RPMI7951 (cell line): ENCODE measurements at regions not wholly inside any gene's neighbourhood (a gene's known extent, or its start where the extent isn't known, plus 50 kb on each side); places are given as distances from the start of the nearest gene placed in this dataset.

Experiments
- DNase-seq: peaks from one replicate; pipeline ENCODE4 v3.0.0-alpha.2; 2012; ENCODE audit warnings: low read depth

DNA sequence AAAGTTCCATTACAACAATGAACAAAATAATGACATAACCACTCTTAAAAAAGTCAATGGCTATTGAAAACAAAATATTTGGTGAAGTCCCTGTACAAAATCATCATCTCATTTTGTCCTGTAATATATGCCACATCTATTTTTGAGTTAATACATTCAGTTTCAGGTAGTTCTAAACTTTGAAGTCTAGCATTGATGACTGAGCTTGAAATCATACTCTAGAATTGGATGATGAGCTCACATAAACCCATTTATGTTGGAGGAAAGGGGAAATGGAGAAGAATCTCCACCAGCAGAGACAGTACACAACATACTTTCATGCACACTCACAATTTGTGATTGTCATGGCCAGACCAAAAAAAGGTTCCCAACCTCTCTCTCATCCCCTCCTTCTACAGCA is 371.1 kb upstream of the NR3C2 start:
- DNase-seq: no peak

DNA sequence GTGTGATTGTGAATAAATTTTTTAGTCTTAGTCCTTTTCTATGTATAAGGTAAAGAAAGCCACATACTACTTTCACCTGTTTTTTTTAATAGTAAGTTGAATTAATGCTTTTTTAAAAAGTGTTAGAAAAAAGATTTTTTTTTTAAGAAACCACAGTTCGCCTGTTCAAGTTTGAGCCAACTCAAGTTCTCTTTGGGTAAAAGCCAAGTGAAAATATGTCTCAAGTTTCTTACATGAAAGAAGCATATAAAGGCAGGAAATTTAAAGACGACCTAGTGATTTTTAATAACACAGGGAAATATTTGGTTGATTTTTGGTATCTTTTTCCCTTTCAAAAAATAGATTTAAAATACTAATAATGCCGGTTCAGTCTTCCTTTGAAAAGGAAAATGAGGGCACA is 369.9 kb upstream of the NR3C2 start:
- DNase-seq: no peak

DNA sequence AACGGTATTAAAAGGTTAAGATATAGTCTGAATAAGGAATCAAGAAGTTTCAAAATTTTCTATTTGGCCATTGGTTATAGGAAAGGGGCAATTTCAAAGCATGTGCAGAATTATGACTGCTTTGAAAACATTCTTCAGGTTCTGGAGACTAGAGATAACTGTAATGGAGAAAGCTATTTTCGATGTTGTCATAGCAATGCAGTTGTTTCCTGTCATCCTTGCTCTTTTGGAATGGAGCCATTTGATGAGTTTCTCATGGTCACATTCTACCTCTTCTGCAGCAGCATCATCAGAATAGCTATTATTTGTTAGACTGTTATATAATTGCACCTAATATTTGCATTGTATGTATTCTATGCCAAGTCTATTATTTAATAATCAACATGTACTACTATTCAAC is 368.2 kb upstream of the NR3C2 start:
- no peak for DNase-seq

DNA sequence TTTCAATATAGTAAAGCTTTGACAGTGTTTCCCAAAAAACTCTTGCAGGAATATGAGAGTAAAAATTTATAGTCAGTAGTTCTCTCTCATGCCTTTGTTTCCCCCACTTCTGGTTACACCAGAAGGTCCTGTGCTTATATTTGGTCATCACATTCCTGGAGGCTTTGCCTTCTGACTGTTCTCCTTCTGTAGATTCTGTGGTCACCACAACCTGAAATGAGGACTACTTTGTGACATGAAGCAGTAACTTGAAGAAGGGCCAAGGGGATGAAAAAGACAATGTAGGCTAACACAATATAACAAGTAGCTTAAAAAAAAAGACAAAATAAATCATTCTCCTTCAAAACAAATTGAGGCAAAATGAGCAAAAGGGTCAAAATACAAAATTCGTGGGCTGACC is 366.2 kb upstream of the NR3C2 start:
- no peak for DNase-seq

DNA sequence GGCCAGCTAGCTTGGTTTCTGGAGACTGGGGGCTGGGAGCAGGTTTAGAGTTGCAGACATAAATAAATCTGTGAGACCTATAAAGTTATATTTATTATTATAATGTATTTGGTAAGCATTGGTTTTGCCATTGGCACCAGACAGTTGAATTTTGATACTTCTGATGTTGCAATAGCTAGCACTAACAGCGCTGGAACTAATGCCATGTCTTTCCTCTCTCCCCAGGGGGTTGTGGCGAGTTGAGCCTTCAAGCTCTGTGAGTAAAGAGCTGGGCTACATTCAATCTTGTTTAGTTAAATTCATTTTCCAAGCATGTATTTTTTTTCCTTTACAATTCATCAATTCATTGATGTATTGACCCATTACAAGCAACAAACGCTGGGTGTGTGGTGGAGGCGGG is 358.7 kb upstream of the NR3C2 start:
- no peak for DNase-seq

DNA sequence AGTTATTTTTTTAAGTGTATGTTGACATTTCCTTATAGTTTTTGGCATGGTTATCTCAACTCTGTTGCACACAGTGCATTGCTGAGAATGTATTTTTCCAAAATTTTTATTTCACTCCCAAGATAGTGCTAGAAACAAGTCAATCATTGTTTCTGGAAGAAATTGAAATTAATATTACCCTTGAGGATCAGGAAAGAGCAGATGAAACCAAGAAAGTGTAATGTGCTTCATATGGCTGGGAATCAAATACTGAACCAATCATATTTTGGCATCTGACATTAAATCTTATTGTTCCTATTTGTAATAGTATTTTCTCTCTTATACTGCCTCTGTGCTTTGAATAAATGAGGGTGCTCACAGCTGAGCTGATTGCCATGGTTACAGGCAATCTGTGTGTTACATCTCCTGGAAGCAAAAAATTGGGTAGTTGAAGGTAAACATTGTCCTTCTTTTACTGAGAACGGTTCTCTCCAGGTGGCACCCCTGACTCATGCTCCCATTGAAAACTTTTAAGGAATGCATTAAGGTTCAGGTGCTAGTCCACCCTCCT is 358.2 kb upstream of the NR3C2 start:
- DNase-seq: no peak

DNA sequence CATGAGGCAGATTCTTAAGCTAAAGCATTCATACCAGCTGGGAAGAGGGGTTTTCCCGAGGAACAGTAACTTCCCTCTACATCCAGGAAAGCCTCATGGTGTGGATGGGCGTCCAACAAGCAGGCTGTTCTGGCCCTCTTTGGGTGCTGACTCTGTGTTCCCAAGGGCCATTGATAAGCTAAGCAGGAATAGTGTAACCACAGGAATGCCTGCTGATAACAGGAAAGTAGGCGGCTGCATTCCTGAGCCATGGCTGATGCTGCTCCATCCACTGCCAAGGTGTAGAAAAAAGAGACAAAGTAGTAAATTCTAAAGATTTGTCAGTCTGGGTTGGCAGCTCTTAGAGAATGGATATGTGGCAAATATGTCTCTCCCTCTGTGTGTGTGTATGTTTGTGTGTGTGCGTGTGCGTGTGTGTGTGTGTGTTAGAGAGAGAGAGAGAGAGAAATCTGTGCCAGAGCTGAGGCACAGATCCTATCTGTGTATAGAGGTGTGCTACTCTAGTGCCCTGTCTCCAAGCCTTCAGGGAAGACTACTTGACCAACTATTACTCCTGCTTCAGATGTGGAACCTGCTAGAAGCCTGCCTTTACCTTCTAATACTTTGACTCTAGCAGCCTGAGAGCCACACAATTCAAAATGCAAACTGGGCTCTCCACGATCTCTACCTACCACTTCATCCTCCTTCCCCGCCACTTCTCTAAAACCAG is 353.1 kb upstream of the NR3C2 start:
- DNase-seq: no peak

DNA sequence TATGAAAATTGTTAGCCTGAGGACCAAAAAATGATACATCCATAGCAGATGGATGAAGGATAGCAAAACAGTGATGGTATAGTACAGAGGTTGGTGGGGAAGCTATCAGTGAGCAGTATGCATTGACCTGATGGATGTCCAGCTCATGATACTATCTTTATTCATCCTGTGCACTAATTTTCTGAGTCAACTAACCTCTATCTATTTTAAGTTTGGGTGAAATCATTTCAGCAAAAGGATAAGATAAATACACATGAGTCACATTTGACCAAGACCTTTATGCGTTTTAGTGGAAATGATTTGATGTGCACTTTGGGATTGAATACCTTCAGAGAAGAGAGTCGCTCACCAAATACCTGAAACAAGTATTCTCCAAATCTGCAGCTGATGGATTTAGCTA is 351.0 kb upstream of the NR3C2 start:
- no peak for DNase-seq

DNA sequence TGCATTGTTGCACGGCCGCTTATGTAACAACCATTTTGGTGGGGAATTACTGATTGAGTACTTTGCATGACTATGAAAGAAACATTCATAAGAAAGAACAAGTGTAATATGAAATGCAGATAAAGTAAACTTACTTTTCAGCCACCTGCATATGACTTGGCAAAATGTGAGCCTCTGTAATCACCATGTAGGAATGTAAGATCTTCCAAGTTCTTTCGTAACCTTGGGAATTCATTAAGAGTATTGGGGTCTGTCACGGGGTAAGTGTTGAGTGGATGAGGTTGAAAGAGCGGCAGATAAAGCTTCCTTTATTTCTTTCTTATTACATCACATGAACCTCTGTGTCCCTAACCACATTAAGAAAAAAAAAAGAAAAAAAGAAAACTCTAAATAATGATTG is 348.5 kb upstream of the NR3C2 start:
- no peak for DNase-seq

DNA sequence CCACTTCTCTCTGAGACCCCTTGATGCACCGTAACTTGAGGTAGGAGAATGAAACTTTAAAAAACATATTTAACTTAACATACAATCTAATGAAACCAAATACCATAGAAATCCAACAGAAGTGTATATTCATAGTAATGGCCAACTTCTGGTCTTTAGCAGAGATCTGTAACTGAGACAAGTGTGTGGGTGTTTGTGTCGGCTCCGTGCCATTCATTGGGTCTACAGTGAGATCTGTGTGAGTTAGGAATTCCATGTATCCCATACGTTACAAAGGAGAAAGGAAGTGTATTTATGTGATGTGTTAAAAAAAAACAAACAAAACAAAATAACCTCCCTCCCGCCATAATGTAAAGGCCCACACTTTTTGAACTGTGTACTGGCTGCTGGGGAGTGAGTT is 348.0 kb upstream of the NR3C2 start:
- no peak for DNase-seq

DNA sequence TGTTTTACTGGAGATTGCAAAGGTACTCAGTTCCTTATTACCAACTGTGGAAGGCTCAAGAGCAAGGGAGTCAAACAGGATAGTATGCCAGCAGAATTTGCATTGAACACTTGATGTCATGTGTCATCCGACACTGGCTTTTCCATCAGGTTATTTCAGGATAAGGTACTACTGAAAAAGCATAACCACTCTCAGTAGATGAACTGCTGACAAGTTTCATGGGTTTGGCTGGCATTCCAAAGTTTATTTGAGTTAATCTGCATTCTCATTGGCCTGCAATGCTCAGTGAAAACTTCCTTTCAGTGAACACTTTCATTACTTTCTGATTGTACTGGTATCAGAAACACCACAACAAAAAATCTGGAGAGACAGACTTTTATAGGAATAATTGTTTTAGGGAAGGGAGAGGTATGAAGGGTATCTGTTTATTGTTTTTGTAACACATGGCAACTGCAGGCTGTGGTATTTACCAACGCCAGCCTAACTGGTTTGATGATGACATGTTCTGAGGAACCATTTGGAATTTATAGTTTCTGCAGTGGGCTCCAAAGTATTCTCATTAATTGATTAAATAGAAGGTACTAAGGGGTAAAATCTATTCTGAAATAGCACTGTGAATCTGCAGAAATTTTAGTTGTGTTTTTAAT is 345.7 kb upstream of the NR3C2 start:
- no peak for DNase-seq

DNA sequence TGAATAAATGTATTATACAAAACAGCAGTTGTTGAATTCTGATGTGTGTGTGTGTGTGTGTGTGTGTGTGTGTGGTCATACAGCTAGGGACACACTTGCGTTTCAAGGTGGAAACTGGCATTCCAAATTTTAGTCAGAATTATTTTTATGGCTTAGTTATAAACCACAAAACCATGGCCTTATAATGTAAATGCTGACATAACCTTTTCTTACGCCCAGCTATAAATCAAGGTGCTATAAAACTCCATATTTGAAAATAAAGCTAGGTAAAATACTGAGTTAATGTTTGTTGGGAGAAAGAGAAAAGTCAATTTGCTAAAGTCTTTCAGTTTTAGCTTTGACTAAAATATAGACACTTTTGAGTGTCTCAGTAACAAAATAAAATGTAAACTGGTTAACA is 345.1 kb upstream of the NR3C2 start:
- DNase-seq: no peak

DNA sequence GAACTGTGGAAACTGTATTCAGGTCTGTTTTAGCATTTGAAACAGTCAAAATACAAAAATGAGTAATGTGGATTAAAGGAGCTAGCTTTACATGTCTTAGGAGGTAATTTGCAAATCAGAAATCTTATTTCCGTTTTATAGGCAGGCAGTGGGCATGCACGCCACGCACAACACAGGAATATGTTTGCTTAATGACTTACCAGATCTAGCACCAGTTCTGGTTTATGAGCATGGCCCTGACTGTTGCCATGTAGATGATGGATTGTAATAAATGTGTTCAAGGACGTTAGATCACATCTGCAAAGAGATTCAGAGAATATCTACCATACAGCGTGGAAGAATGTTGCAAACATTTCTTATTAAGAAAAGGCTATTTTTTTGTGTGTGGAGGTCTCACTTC is 344.5 kb upstream of the NR3C2 start:
- no peak for DNase-seq

DNA sequence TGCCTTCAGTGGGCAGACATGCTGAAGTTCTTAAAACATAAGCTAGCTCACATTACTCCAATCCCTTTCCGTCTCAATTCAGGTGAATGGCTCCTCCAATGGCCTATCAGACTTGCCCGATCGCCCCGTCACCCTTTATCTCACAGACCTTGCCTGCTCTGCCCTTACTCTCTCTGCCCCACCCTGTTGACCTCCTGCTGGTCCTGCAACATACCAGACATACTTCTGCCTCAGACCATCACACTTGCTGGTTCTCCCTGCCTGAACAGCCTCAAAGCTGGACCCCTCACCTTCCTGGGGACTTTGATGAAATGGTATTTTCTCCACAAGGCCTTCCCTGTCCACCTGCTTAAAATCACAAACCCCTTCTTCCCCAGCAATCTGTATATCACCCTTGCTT is 340.1 kb upstream of the NR3C2 start:
- DNase-seq: no peak

DNA sequence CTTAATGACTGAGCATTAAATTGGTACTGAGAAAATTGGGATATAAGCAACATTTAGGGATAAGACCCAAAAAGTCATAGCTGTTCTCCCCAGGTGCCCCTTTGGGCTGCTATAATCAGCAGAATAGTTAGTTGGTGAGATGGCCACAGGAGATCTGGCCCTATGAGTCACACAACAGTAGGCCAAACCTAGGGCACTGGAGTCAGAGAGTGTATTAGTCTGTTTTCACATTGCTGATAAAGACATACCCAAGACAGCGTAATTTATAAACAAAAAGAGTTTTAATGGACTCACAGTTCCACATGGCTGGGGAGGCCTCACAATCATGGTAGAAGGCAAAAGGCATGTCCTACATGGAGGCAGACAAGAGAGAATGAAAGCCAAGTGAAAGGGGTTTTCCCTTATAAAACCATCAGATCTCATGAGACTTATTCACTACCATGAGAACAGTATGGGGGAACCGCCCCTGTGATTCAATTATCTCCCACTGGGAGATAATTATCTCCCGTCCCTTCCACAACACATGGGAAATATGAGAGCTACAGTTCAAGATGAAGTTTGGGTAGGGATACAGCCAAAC is 338.3 kb upstream of the NR3C2 start:
- no peak for DNase-seq

DNA sequence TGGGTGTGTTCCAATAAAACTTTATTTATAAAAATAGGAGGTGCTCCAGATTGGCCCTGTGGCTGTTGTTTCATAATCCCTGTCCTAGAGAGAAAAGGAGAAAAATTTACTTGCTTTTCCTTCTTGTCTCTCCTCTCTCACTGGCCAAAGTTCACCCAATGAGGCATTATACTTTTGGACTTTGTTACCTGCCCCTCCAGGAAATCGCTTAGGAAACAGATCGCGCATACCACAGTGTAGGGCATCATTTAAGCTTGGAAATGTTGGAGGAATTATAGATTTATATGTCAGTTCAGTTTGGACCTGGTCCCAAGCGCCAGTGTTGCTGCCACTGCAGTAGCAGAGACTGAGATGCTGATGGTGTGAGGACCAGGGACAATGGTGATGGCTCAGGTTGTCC is 337.6 kb upstream of the NR3C2 start:
- no peak for DNase-seq

DNA sequence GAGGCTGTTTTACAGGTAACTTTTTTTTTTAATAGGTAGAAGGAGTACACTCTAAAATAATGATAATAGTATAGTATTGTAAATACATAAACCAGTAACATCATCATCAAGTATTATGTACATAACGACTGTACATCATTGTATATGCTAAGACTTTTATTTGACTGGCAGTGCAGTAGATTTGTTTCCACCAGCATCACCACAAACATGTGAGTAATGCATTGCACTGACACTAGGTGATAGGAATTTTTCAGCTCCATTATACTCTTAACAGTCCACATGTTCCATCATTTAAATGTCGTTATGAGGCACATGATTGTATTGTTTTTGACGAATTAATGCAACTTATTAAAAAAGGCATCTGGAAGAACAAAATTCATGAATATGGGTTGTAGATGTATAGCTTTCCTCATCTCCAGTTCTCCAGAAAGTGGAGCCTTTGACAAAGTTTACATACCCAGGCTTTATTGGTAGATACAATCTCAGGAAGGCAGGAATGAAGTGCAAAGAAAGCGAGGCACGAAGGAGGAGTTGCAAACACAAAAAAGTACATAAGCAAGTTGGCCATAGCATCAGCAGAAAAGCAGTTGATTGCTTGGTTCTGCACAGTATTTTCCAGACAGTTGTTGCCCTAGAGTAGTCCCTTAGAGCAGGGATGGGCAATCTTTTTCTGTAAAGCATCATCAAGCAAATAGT is 336.9 kb upstream of the NR3C2 start:
- no peak for DNase-seq

DNA sequence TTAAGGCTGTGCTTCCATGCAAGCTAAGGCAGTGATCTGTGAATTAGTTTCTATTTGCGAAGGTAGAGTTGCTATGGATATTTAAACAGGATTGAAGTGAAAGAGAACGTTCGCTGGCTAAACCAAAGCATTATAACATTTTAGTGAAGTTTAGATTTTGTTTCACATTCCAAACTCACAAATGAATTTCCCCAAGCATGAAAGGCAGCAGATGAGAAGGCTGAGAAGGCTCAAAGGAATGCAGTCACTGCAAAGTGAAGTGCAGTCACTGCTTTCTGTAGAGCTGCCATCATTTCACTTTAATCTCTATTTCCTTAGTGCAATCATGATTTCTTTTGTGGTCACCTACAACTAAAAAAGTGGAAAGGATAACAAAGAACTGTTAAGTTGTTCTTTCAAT is 334.7 kb upstream of the NR3C2 start:
- DNase-seq: no peak

DNA sequence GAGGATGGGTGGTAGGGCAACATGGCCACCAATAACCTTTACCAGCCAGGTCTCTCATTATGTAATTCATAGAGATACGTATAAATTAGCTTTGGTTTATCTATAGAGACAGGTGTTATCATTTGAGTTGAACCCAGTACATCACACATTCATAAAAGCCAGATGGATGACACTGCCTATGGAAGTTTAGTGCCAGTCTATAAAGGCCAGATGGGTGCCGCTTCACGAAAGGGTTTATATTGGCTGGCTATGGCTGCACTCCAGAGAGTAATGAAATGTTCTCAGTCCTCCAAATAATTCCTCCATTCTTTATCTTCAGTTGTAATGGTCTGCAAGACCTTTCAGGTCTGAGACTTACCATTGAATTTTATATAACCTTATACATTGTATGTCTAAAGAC is 331.9 kb upstream of the NR3C2 start:
- DNase-seq: no peak

DNA sequence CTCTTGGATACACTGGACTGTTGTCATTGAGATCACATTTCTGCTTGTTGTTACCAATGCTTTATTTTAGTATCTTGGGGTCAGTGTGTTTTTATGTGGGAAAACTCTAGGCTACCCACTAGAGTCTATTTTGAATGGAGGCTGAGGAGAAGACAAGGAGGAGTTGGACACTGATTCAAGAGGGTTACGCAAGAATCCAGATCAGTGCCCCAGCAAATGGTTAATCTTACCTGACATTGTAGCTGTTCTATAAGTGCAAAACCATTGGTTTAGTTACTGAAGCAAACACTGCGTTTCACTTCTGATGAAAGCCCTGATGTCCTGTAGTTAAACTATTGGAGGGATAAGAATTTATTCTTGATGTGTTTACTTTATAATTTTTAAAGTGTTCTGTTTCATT is 331.1 kb upstream of the NR3C2 start:
- no peak for DNase-seq

DNA sequence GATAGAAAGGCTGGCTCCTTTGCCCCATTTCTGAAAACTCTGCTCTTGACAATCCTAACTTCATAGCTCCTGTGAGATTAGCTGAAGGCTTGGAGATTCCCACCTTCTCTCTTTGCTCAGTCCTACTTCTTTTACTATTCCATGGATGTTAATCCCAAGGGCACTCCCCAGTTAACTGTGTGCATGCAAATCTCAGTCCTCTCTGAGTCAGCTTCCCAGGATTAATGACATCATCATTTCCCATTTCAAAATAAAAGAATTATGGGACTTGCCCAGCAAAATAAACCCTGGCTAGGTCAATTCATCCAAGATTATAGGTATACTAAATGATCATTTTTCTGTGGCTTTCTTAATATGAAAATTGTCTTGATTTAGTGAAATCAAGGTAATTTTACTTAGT is 328.6 kb upstream of the NR3C2 start:
- no peak for DNase-seq

DNA sequence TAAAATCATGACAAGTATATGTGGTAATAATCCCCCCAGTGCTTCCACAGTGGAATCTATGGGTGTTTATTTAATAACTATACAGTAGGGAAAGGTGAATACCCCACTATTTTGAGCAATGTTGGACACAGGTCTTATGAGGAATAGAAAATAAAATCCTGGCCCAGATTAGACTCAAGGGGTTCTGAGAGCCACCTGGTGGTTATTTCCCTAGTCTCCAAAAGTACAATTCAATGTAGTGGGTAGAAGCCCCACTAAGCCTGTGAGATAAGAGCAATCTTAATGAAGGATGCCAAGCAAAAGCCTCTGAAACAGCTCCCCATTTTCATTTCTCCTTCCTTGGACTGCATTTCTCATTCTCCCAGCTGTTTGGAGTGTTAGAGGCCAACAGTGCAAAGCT is 328.2 kb upstream of the NR3C2 start:
- DNase-seq: no peak

DNA sequence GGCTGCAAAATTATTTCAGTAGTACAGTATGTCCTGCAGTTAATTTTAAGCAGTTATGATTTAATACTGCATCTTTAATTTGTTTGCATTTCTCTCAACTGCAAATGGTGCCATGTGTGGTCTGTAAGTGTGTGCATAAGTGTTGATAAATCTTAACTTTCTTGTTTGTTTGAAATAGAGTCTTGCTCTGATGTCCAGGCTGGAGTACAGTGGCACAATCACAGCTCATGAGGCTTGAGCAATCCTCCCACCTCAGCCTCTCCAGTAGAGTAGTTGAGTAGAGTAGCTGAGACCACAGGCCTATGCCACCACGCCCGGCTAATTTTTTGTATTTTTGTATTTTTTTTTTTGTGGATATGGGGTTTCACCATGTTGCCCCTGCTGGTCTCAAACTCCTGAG is 322.5 kb upstream of the NR3C2 start:
- no peak for DNase-seq
